HEK293 (cell line): ENCODE measurements at regions not wholly inside any gene's neighbourhood (a gene's known extent, or its start where the extent isn't known, plus 50 kb on each side); places are given as distances from the start of the nearest gene placed in this dataset.
"Not testable (repeated sequence)": the region's sequence is repeated elsewhere in the genome, so short reads cannot be mapped to it uniquely, and the experiment has no call there.

Experiments
- CTCF ChIA-PET: fragments of 350-600 bp; formaldehyde crosslinking; extraction: SDS; loops from one replicate; lab custom pipeline; 2021; ENCODE audit warnings: antibody characterized with exemption; lab: Yijun Ruan, JAX
- POLR2A ChIA-PET: fragments of 300-600 bp; formaldehyde crosslinking; extraction: SDS; loops from one replicate; lab custom pipeline; 2020; ENCODE audit warnings: antibody characterized with exemption, inconsistent platforms; lab: Yijun Ruan, JAX
- H3K27ac ChIP-seq: fragments of 200-500 bp; sonication (Bioruptor generic); 2 replicates; pipeline ENCODE4 v1.5.1; 2014; ENCODE audit warnings: low read depth, low read length, control low read depth, inconsistent platforms; ENCODE audit errors: extremely low read depth
- H3K36me3 ChIP-seq, 2 experiments: fragments of 200-500 bp in 1 of 2; sonication (Bioruptor generic) in 1 of 2; 1 replicate in 1 of 2; 2 replicates in 1 of 2; pipeline ENCODE4 v1.5.1; 2014 to 2017; ENCODE audit warnings: inconsistent platforms in 2 of 2, low read length in 2 of 2; ENCODE audit not compliant: control insufficient read depth in 2 of 2, insufficient read depth in 1 of 2
- H3K4me1 ChIP-seq: fragments of 200-500 bp; sonication (Bioruptor generic); 2 replicates; pipeline ENCODE4 v1.5.1; 2014; ENCODE audit warnings: mild to moderate bottlenecking, low read length, inconsistent platforms; ENCODE audit not compliant: control insufficient read depth, insufficient read depth
- H3K4me3 ChIP-seq: 2 replicates; pipeline ENCODE4 v1.5.1; 2011; ENCODE audit warnings: low read depth, mild to moderate bottlenecking, control low read depth, low read length, moderate library complexity
- H3K9me3 ChIP-seq: fragments of 200-500 bp; sonication (Bioruptor generic); 2 replicates; pipeline ENCODE4 v1.5.1; 2014; ENCODE audit warnings: low read depth, low read length, inconsistent platforms; ENCODE audit not compliant: control insufficient read depth, insufficient read depth
- GLIS1 ChIP-seq: fragments of 450-650 bp; formaldehyde crosslinking; IDR thresholded peaks from 2 replicates; pipeline ENCODE4 v1.5.1; 2016; ENCODE audit warnings: missing biosample characterization, missing genetic modification characterization
- SETDB1 ChIP-seq: IDR thresholded peaks from one replicate; pipeline ENCODE4 v1.6.1; 2017; ENCODE audit warnings: mild to moderate bottlenecking, low read length, moderate library complexity, mixed read lengths; ENCODE audit not compliant: insufficient read length
- TCF7L2 ChIP-seq: IDR thresholded peaks from 2 replicates; pipeline ENCODE4 v1.6.1; 2011; ENCODE audit warnings: low read depth, mild to moderate bottlenecking, inconsistent platforms, low read length, moderate library complexity, borderline replicate concordance
- ZNF174 ChIP-seq: fragments of 450-650 bp; formaldehyde crosslinking; IDR thresholded peaks from 2 replicates; pipeline ENCODE4 v1.5.0; 2017; ENCODE audit warnings: missing biosample characterization, mild to moderate bottlenecking, missing genetic modification characterization
- ZNF302 ChIP-seq: fragments of 450-650 bp; formaldehyde crosslinking; IDR thresholded peaks from 2 replicates; pipeline ENCODE4 v1.5.1; 2016; ENCODE audit warnings: missing biosample characterization, missing genetic modification characterization, low read depth
- ZNF48 ChIP-seq: fragments of 450-650 bp; formaldehyde crosslinking; IDR thresholded peaks from 2 replicates; pipeline ENCODE4 v1.5.1; 2016; ENCODE audit warnings: missing biosample characterization, missing genetic modification characterization
- ZNF530 ChIP-seq: fragments of 450-650 bp; formaldehyde crosslinking; IDR thresholded peaks from 2 replicates; pipeline ENCODE4 v1.5.1; 2016; ENCODE audit warnings: low read depth, missing biosample characterization, missing genetic modification characterization
- ZNF548 ChIP-seq: fragments of 450-650 bp; formaldehyde crosslinking; IDR thresholded peaks from 2 replicates; pipeline ENCODE4 v1.5.1; 2016; ENCODE audit warnings: missing biosample characterization, missing genetic modification characterization
- ZNF624 ChIP-seq: fragments of 450-650 bp; formaldehyde crosslinking; IDR thresholded peaks from 2 replicates; pipeline ENCODE4 v1.5.1; 2017; ENCODE audit warnings: missing biosample characterization, missing genetic modification characterization
- TF ChIP-seq, protein P1 (sequence below): sonication (generic); formaldehyde crosslinking; IDR thresholded peaks from 2 replicates; pipeline ENCODE4 v1.8.1; 2022; ENCODE audit warnings: mild to moderate bottlenecking, moderate library complexity, missing genetic modification reagents
- TF ChIP-seq, protein P2 (sequence below): fragments of 450-650 bp; IDR thresholded peaks from 2 replicates; pipeline ENCODE4 v1.5.1; 2018; ENCODE audit warnings: missing biosample characterization, mild to moderate bottlenecking, missing genetic modification characterization
- TF ChIP-seq, protein P3 (sequence below): fragments of 450-650 bp; formaldehyde crosslinking; IDR thresholded peaks from 2 replicates; pipeline ENCODE4 v1.5.0; 2017; ENCODE audit warnings: missing biosample characterization, missing genetic modification characterization, borderline replicate concordance

DNA sequence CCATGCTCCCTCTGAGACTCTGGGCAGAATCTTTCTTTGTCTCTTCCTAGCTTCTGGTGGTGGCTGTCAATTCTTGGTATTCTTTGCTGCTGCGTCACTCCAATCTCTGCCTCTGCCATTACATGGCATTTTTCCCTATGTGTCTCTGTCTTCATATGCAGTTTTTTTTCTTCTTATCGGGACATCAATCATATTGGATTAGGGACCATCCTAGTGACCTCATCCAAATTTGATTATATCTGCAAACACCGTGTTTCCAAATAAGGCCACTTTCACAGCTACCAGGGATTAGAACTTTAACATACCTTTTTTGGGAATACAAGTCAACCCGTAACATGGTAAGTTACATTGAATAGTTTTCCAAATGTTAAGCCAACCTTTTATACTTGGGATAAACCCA is 358.2 kb upstream of the FRG2C start:
- POLR2A ChIA-PET = no interaction called here
- Histone ChIP-seq H3K27ac (no peak overlapping the region), H3K4me3 (no peak overlapping the region), H3K4me1 (no peaks in the 10 kb centered on the region), H3K36me3 (no peaks in the 10 kb centered on the region), H3K9me3 (no peaks in the 10 kb centered on the region)
- TF ChIP-seq SETDB1 (no peak), GLIS1 (tag by site-specific recombination) (no peak), ZNF530 (no peak), ZNF48 (tag by site-specific recombination) (no peak), ZNF302 (tag by site-specific recombination) (no peak), ZNF174 (no peak), ZNF624 (tag by site-specific recombination) (no peak), ZNF548 (tag by site-specific recombination) (no peak), TCF7L2 (no peak)
- TF ChIP-seq, protein P1, sequence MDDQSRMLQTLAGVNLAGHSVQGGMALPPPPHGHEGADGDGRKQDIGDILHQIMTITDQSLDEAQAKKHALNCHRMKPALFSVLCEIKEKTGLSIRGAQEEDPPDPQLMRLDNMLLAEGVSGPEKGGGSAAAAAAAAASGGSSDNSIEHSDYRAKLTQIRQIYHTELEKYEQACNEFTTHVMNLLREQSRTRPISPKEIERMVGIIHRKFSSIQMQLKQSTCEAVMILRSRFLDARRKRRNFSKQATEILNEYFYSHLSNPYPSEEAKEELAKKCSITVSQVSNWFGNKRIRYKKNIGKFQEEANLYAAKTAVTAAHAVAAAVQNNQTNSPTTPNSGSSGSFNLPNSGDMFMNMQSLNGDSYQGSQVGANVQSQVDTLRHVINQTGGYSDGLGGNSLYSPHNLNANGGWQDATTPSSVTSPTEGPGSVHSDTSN = no peak
- TF ChIP-seq, protein P2, sequence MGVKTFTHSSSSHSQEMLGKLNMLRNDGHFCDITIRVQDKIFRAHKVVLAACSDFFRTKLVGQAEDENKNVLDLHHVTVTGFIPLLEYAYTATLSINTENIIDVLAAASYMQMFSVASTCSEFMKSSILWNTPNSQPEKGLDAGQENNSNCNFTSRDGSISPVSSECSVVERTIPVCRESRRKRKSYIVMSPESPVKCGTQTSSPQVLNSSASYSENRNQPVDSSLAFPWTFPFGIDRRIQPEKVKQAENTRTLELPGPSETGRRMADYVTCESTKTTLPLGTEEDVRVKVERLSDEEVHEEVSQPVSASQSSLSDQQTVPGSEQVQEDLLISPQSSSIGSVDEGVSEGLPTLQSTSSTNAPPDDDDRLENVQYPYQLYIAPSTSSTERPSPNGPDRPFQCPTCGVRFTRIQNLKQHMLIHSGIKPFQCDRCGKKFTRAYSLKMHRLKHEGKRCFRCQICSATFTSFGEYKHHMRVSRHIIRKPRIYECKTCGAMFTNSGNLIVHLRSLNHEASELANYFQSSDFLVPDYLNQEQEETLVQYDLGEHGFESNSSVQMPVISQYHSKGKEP = no peak
- TF ChIP-seq, protein P3, sequence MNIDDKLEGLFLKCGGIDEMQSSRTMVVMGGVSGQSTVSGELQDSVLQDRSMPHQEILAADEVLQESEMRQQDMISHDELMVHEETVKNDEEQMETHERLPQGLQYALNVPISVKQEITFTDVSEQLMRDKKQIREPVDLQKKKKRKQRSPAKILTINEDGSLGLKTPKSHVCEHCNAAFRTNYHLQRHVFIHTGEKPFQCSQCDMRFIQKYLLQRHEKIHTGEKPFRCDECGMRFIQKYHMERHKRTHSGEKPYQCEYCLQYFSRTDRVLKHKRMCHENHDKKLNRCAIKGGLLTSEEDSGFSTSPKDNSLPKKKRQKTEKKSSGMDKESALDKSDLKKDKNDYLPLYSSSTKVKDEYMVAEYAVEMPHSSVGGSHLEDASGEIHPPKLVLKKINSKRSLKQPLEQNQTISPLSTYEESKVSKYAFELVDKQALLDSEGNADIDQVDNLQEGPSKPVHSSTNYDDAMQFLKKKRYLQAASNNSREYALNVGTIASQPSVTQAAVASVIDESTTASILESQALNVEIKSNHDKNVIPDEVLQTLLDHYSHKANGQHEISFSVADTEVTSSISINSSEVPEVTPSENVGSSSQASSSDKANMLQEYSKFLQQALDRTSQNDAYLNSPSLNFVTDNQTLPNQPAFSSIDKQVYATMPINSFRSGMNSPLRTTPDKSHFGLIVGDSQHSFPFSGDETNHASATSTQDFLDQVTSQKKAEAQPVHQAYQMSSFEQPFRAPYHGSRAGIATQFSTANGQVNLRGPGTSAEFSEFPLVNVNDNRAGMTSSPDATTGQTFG (tag by site-specific recombination) = no peak
- CTCF ChIA-PET = no interaction called here

DNA sequence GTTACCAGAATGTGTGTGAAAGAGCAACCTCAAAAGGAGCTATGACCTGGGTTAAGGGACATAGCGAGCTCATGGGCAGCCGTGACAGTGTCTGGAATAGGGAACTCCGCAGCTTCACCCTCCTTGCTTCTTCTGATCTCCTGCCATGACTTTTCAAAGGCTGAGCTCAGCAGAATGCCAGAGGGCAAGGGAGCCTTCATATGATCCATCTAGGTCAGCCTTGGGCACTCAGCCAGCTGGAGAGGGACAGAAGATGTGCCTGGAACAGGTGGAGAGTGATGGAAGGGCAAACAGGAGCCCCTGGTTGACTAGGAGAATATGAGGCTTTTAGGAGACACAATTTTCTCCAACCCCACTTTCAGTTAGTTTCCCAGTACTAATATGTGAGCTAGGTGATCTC is 352.8 kb upstream of the FRG2C start:
- H3K9me3 ChIP-seq, POLR2A ChIA-PET, H3K4me3 ChIP-seq, H3K4me1 ChIP-seq, H3K27ac ChIP-seq, CTCF ChIA-PET, H3K36me3 ChIP-seq: not testable (repeated sequence)

DNA sequence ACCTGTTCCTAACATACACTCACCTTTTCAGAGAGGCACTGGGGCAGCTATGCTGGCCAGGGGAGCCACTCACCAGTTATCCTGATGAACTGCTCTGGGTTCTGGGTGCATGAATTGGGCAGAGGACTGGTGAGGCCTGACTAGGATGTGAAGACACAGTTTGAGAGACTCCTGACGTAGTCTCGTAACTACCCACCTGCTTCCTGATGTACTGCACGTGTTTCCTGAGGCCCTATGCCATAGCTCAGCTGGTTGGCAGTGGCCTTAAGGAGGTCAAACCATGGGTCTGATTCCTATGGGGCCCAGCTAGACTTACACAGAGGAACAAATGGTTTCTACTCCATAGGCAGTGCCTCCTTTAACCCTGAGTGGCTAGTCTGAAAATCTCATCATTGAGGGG is 351.7 kb upstream of the FRG2C start:
- H3K36me3 ChIP-seq, H3K27ac ChIP-seq, H3K9me3 ChIP-seq, POLR2A ChIA-PET, H3K4me1 ChIP-seq, CTCF ChIA-PET, H3K4me3 ChIP-seq: not testable (repeated sequence)

DNA sequence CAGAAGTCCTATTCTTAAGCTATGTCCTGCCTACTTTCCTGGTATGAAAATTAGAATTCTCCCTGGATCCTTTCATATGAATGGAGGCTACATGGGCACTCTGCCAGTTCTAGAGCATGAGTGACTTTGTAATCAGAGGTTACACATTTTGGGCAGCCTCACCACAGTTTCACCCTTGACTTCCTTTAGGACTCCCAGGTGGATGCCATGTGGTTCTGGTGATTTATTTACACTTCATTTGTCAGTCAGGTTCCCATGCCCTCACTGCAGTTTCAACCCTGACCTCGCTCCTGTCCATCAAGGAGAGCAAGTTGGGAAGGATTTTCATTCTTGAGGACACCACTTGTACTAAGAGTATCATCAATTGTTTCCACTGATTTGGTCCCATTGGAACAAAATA is 344.4 kb upstream of the FRG2C start:
- H3K36me3 ChIP-seq, CTCF ChIA-PET, H3K4me3 ChIP-seq, H3K4me1 ChIP-seq, H3K9me3 ChIP-seq, H3K27ac ChIP-seq, POLR2A ChIA-PET: not testable (repeated sequence)
